Panc1 (cell line): ENCODE measurements at regions not wholly inside any gene's neighbourhood (a gene's known extent, or its start where the extent isn't known, plus 50 kb on each side); places are given as distances from the start of the nearest gene placed in this dataset.

ENCODE experiments used
- ATAC-seq: fragments of 200-7000 bp; cut with Tn5 transposase; 2 replicates; pipeline ENCODE4 v1.9.1; 2020; ENCODE audit warnings: mild to moderate bottlenecking, moderate library complexity
- BruUV-seq: library from RNA; stranded (reverse); fragments of 400-500 nt; replicated peaks from 2 replicates; lab custom pipeline; 2021; lab: Mats Ljungman, UMichigan
- CTCF ChIA-PET: fragments of 300-600 bp; sonication (Branson Sonifier 250); formaldehyde crosslinking; loops from one replicate; lab custom pipeline; 2022; ENCODE audit warnings: antibody characterized with exemption; lab: Charles Lee
- POLR2A ChIA-PET: fragments of 300-600 bp; sonication (Branson Sonifier 250); formaldehyde crosslinking; loops from one replicate; lab custom pipeline; 2022; ENCODE audit warnings: antibody characterized with exemption; lab: Charles Lee
- DNase-seq: peaks from one replicate; pipeline ENCODE4 v3.0.0-alpha.2; 2010; ENCODE audit warnings: low read depth, low spot score
- H3K27ac ChIP-seq: 2 replicates; pipeline ENCODE4 v1.5.1; 2011; ENCODE audit warnings: mild to moderate bottlenecking, low read length, inconsistent platforms
- H3K27me3 ChIP-seq: fragments of 200-500 bp; sonication (Bioruptor generic); 2 replicates; pipeline ENCODE4 v1.6.0; 2014; ENCODE audit warnings: low read length, inconsistent platforms; ENCODE audit not compliant: control insufficient read depth, insufficient read depth
- H3K36me3 ChIP-seq: fragments of 200-500 bp; sonication (Bioruptor generic); 2 replicates; pipeline ENCODE4 v1.5.1; 2014; ENCODE audit warnings: inconsistent platforms, mild to moderate bottlenecking, low read length, moderate library complexity; ENCODE audit not compliant: control insufficient read depth, insufficient read depth
- H3K4me1 ChIP-seq: 2 replicates; pipeline ENCODE4 v1.5.1; 2011; ENCODE audit warnings: inconsistent platforms, mild to moderate bottlenecking, low read length, moderate library complexity; ENCODE audit not compliant: control insufficient read depth, insufficient read depth
- H3K4me3 ChIP-seq, 2 experiments: 2 replicates each; pipeline ENCODE4 v1.5.1; 2011 to 2012; ENCODE audit warnings: low read depth in 2 of 2, low read length in 2 of 2, mild to moderate bottlenecking in 2 of 2, inconsistent platforms in 1 of 2, moderate library complexity in 1 of 2
- H3K9me3 ChIP-seq: fragments of 200-500 bp; sonication (Bioruptor generic); 2 replicates; pipeline ENCODE4 v1.5.1; 2014; ENCODE audit warnings: low read depth, mild to moderate bottlenecking, inconsistent platforms, low read length, moderate library complexity; ENCODE audit not compliant: control insufficient read depth, insufficient read depth
- POLR2AphosphoS5 ChIP-seq: IDR thresholded peaks from 2 replicates; pipeline ENCODE4 v1.6.1; 2012; ENCODE audit warnings: mild to moderate bottlenecking, low read depth, low read length, moderate library complexity
- SIN3A ChIP-seq: IDR thresholded peaks from 2 replicates; pipeline ENCODE4 v1.6.1; 2012; ENCODE audit warnings: low read depth, mild to moderate bottlenecking, low read length, moderate library complexity, borderline replicate concordance; ENCODE audit not compliant: insufficient read depth
- TCF7L2 ChIP-seq: IDR thresholded peaks from 2 replicates; pipeline ENCODE4 v1.6.1; 2011; ENCODE audit warnings: mild to moderate bottlenecking, low read depth, low read length, inconsistent platforms
- in situ Hi-C: cut with HindIII; loops from 2 replicates; pipeline ENCODE4 v1.10.0; 2016; ENCODE audit warnings: low sequenced_read_pairs, low pct_unique_long_range_greater_than_20kb
- intact Hi-C: fragments of 100-400 bp; cut with micrococcal nuclease; formaldehyde crosslinking; loops from one replicate; pipeline ENCODE4 v1.10.0; 2022; ENCODE audit not compliant: unreplicated experiment
- TF ChIP-seq, protein P1 (sequence below): fragments of 450-650 bp; IDR thresholded peaks from 2 replicates; pipeline ENCODE4 v1.5.1; 2017; ENCODE audit warnings: mild to moderate bottlenecking
- TF ChIP-seq, protein P2 (sequence below), 2 experiments: IDR thresholded peaks; 2 replicates each; pipeline ENCODE4 v1.6.1; 2011 to 2012; ENCODE audit warnings: low read depth in 2 of 2, control low read depth in 1 of 2, low read length in 1 of 2, mild to moderate bottlenecking in 1 of 2, moderate library complexity in 1 of 2; ENCODE audit not compliant: insufficient read depth in 1 of 2

DNA sequence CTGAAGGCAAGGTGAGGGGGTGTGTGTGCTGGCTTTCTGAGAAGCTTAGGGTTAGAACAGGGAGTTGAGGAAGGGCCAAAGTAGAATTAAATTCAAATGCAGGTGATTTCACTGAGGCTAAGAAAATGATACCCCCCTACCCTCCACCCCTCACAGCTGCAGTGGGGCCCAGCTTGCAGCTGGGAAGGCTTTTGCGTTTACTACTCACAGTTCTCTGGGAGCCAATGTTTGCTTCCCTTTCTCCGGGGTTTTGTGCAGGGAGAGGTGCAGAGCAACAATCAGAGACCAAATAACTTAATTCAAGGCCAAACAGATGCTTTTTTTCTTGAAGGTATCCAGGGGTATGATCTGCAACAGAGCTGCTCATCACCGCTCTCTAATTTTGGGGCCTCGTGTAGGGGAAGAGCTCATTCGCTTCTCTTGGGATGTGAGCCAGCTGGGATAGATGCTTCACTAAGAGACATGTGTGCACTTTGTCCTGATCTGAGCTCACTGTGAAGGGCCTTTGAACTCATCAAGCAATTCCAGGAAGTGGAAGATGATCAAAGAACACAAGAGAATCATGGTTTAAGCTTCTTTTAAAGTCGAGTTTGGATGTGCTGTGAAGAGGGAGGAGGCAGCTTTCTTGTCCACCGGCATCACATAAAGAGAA lies 122.7 kb upstream of the C1GALT1C1 start:
- H3K4me1 ChIP-seq = no peaks in the 10 kb centered on the region
- DNase-seq (no peak), ATAC-seq (no peak)
- H3K27me3 ChIP-seq = peaks cover 2% of the 10 kb centered on the region; the same call in 1 of the 2 replicates
- no peaks in the 10 kb centered on the region for H3K9me3 ChIP-seq
- CTCF ChIA-PET = no interaction called here
- in situ Hi-C loops = no loop called here
- intact Hi-C loops = no loop called here
- POLR2A ChIA-PET = no interaction called here
- BruUV-seq = no TSS peak
- H3K27ac ChIP-seq = no peak overlapping the region
- no peak for TF ChIP-seq TCF7L2
- no peak for TF ChIP-seq SIN3A
- TF ChIP-seq POLR2AphosphoS5 = no peak
- TF ChIP-seq, protein P1, sequence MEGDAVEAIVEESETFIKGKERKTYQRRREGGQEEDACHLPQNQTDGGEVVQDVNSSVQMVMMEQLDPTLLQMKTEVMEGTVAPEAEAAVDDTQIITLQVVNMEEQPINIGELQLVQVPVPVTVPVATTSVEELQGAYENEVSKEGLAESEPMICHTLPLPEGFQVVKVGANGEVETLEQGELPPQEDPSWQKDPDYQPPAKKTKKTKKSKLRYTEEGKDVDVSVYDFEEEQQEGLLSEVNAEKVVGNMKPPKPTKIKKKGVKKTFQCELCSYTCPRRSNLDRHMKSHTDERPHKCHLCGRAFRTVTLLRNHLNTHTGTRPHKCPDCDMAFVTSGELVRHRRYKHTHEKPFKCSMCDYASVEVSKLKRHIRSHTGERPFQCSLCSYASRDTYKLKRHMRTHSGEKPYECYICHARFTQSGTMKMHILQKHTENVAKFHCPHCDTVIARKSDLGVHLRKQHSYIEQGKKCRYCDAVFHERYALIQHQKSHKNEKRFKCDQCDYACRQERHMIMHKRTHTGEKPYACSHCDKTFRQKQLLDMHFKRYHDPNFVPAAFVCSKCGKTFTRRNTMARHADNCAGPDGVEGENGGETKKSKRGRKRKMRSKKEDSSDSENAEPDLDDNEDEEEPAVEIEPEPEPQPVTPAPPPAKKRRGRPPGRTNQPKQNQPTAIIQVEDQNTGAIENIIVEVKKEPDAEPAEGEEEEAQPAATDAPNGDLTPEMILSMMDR = no peak
- TF ChIP-seq, protein P2, sequence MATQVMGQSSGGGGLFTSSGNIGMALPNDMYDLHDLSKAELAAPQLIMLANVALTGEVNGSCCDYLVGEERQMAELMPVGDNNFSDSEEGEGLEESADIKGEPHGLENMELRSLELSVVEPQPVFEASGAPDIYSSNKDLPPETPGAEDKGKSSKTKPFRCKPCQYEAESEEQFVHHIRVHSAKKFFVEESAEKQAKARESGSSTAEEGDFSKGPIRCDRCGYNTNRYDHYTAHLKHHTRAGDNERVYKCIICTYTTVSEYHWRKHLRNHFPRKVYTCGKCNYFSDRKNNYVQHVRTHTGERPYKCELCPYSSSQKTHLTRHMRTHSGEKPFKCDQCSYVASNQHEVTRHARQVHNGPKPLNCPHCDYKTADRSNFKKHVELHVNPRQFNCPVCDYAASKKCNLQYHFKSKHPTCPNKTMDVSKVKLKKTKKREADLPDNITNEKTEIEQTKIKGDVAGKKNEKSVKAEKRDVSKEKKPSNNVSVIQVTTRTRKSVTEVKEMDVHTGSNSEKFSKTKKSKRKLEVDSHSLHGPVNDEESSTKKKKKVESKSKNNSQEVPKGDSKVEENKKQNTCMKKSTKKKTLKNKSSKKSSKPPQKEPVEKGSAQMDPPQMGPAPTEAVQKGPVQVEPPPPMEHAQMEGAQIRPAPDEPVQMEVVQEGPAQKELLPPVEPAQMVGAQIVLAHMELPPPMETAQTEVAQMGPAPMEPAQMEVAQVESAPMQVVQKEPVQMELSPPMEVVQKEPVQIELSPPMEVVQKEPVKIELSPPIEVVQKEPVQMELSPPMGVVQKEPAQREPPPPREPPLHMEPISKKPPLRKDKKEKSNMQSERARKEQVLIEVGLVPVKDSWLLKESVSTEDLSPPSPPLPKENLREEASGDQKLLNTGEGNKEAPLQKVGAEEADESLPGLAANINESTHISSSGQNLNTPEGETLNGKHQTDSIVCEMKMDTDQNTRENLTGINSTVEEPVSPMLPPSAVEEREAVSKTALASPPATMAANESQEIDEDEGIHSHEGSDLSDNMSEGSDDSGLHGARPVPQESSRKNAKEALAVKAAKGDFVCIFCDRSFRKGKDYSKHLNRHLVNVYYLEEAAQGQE (IDR thresholded peaks at IDR 0.05; ENCODE audit: insufficient read depth in 1 of 2, low read depth in 2 of 2, low read length in 1 of 2) = no peak
- H3K36me3 ChIP-seq = no peaks in the 10 kb centered on the region
- H3K4me3 ChIP-seq = no peak overlapping the region

DNA sequence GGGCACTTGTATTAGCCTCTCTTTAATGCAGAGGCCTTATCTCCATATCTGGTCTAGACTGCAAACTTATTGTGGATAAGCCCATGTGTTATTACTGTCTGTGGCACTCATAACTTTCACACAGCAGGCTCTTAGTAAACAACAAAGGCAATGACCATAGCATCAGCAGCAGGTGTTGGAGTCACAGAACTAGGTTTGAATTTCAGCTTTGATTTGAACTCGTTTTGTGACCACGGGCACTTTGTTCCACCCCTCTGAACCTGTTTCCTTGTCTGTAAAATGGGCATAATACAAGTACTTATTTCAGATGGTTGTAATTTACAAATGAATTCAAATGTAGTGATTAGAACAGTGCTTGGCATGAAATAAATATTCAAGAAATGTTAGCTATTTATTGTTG lies 121.8 kb upstream of the C1GALT1C1 start:
- ChIA-PET CTCF (no interaction called here), POLR2A (interaction anchor here (0.6 kb wide), 1 partner anchor 31 kb away, joined by 6 read pairs; no protein-coding TSS in a partner anchor)
- DNase-seq (no peak), ATAC-seq (no peak)
- Histone ChIP-seq H3K27me3 (peaks cover 2% of the 10 kb centered on the region; the same call in 1 of the 2 replicates), H3K4me3 (no peak overlapping the region), H3K9me3 (no peaks in the 10 kb centered on the region), H3K27ac (no peak overlapping the region), H3K36me3 (no peaks in the 10 kb centered on the region), H3K4me1 (no peaks in the 10 kb centered on the region)
- TF ChIP-seq TCF7L2 (no peak), POLR2AphosphoS5 (no peak)
- TF ChIP-seq, protein P2 (IDR thresholded peaks at IDR 0.05; ENCODE audit: insufficient read depth in 1 of 2, low read depth in 2 of 2, low read length in 1 of 2) = no peak
- TF ChIP-seq, protein P1 = no peak
- BruUV-seq = no TSS peak
- in situ Hi-C loops = no loop called here
- intact Hi-C loops = no loop called here
